Cardiac fibroblast (primary cell): ENCODE measurements at regions not wholly inside any gene's neighbourhood (a gene's known extent, or its start where the extent isn't known, plus 50 kb on each side); places are given as distances from the start of the nearest gene placed in this dataset.
A peak's percentile ranks its signal among the peaks of the same experiment; 100 is the strongest.
"Not testable (repeated sequence)": the region's sequence is repeated elsewhere in the genome, so short reads cannot be mapped to it uniquely, and the experiment has no call there.

ENCODE experiments used
- DNase-seq, 2 donors: peaks; one replicate each; pipeline versions ENCODE4 v3.0.0 to v3.0.0-alpha.2; 2010; ENCODE audit warnings: low read depth in 2 of 2
- H3K4me3 ChIP-seq, 2 donors: replicated peaks in 1 of 2; 1 replicate in 1 of 2; 2 replicates in 1 of 2; pipeline ENCODE4 v1.5.1; 2011; ENCODE audit warnings: low read depth in 2 of 2, low read length in 2 of 2, mild to moderate bottlenecking in 2 of 2, moderate library complexity in 1 of 2
- CTCF ChIP-seq: IDR thresholded peaks from one replicate; pipeline ENCODE4 v1.5.1; 2011; ENCODE audit warnings: low read depth, mild to moderate bottlenecking, low read length, inconsistent platforms

GRCh38 chr6:49326347-49326746 lies 136.7 kb downstream of the MMUT start:
- no peak overlapping the region for H3K4me3 ChIP-seq
- no peak for TF ChIP-seq CTCF
- peak; percentile 88 to 91 for DNase-seq

GRCh38 chr6:49325891-49326290 lies 137.2 kb downstream of the MMUT start:
- peak; percentile 8 to 46 for DNase-seq
- no peak overlapping the region for H3K4me3 ChIP-seq
- no peak for TF ChIP-seq CTCF

- H3K4me3 ChIP-seq, result no peak overlapping the region
- TF ChIP-seq CTCF, result no peak
- no peak for DNase-seq
These were observed 140.2 kb downstream of the MMUT start for GRCh38 chr6:49322861-49323260.

- TF ChIP-seq CTCF, result no peak
- no peak for DNase-seq
These were observed 141.4 kb downstream of the MMUT start for GRCh38 chr6:49321561-49322072.

GRCh38 chr6:49305010-49305409 lies 158.0 kb downstream of the MMUT start:
- H3K4me3 ChIP-seq, result no peak overlapping the region
- TF ChIP-seq CTCF, result no peak
- no peak for DNase-seq

More at GRCh38 chr6:49321561-49322072, 141.4 kb downstream of the MMUT start:
- no peak overlapping the region for H3K4me3 ChIP-seq

- not testable (repeated sequence) for DNase-seq, H3K4me3 ChIP-seq
These were observed 158.7 kb downstream of the MMUT start for GRCh38 chr6:49304393-49304792.

- H3K4me3 ChIP-seq, result no peak overlapping the region
- no peak for TF ChIP-seq CTCF
- DNase-seq, result no peak
These were observed 162.1 kb downstream of the MMUT start for GRCh38 chr6:49300911-49301310.
